ENCODE measurements at regions not wholly inside any gene's neighbourhood (a gene's known extent, or its start where the extent isn't known, plus 50 kb on each side); places are given as distances from the start of the nearest gene placed in this dataset.

DNA sequence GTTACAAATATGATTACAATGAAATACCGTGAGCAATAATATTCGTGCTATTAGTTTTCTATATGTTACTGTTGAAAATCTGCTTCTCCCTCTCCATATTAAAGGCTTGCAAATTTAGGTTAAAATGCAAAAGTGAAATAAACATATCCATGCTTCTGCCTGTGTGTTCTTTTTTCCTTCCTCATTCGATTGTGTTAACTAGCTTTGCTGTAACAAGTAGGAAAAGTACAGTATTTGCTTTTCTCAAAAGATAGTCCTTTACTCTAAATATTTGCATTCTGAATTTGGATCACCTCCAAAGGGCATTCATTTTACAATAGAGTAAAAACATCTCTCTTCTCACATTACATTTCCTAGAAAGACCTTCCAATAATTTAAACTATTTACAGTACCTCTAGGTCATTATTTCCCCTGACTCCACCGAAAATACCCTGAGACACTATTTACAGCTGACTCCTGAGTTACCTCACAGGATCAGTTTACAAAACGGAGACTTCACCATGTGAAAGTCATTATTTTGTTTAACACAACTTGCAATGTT is 835.0 kb upstream of the FANCL start (continued):
- TF ChIP-seq, protein P1, sequence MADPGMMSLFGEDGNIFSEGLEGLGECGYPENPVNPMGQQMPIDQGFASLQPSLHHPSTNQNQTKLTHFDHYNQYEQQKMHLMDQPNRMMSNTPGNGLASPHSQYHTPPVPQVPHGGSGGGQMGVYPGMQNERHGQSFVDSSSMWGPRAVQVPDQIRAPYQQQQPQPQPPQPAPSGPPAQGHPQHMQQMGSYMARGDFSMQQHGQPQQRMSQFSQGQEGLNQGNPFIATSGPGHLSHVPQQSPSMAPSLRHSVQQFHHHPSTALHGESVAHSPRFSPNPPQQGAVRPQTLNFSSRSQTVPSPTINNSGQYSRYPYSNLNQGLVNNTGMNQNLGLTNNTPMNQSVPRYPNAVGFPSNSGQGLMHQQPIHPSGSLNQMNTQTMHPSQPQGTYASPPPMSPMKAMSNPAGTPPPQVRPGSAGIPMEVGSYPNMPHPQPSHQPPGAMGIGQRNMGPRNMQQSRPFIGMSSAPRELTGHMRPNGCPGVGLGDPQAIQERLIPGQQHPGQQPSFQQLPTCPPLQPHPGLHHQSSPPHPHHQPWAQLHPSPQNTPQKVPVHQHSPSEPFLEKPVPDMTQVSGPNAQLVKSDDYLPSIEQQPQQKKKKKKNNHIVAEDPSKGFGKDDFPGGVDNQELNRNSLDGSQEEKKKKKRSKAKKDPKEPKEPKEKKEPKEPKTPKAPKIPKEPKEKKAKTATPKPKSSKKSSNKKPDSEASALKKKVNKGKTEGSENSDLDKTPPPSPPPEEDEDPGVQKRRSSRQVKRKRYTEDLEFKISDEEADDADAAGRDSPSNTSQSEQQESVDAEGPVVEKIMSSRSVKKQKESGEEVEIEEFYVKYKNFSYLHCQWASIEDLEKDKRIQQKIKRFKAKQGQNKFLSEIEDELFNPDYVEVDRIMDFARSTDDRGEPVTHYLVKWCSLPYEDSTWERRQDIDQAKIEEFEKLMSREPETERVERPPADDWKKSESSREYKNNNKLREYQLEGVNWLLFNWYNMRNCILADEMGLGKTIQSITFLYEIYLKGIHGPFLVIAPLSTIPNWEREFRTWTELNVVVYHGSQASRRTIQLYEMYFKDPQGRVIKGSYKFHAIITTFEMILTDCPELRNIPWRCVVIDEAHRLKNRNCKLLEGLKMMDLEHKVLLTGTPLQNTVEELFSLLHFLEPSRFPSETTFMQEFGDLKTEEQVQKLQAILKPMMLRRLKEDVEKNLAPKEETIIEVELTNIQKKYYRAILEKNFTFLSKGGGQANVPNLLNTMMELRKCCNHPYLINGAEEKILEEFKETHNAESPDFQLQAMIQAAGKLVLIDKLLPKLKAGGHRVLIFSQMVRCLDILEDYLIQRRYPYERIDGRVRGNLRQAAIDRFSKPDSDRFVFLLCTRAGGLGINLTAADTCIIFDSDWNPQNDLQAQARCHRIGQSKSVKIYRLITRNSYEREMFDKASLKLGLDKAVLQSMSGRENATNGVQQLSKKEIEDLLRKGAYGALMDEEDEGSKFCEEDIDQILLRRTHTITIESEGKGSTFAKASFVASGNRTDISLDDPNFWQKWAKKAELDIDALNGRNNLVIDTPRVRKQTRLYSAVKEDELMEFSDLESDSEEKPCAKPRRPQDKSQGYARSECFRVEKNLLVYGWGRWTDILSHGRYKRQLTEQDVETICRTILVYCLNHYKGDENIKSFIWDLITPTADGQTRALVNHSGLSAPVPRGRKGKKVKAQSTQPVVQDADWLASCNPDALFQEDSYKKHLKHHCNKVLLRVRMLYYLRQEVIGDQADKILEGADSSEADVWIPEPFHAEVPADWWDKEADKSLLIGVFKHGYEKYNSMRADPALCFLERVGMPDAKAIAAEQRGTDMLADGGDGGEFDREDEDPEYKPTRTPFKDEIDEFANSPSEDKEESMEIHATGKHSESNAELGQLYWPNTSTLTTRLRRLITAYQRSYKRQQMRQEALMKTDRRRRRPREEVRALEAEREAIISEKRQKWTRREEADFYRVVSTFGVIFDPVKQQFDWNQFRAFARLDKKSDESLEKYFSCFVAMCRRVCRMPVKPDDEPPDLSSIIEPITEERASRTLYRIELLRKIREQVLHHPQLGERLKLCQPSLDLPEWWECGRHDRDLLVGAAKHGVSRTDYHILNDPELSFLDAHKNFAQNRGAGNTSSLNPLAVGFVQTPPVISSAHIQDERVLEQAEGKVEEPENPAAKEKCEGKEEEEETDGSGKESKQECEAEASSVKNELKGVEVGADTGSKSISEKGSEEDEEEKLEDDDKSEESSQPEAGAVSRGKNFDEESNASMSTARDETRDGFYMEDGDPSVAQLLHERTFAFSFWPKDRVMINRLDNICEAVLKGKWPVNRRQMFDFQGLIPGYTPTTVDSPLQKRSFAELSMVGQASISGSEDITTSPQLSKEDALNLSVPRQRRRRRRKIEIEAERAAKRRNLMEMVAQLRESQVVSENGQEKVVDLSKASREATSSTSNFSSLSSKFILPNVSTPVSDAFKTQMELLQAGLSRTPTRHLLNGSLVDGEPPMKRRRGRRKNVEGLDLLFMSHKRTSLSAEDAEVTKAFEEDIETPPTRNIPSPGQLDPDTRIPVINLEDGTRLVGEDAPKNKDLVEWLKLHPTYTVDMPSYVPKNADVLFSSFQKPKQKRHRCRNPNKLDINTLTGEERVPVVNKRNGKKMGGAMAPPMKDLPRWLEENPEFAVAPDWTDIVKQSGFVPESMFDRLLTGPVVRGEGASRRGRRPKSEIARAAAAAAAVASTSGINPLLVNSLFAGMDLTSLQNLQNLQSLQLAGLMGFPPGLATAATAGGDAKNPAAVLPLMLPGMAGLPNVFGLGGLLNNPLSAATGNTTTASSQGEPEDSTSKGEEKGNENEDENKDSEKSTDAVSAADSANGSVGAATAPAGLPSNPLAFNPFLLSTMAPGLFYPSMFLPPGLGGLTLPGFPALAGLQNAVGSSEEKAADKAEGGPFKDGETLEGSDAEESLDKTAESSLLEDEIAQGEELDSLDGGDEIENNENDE (IDR thresholded peaks at IDR 0.05; ENCODE audit: insufficient replicate concordance, low read length): no peak
- TF ChIP-seq SP1 (IDR thresholded peaks at IDR 0.05; ENCODE audit: low read depth, low read length) (no peak), MAFK (IDR thresholded peaks at IDR 0.05; ENCODE audit: low read depth, low read length) (no peak), SIX5 (IDR thresholded peaks at IDR 0.05; ENCODE audit: low read depth, low read length) (no peak), KDM1A (IDR thresholded peaks at IDR 0.05; ENCODE audit: borderline replicate concordance, low read length) (no peak), NANOG (IDR thresholded peaks at IDR 0.05; ENCODE audit: insufficient read depth, low read depth, low read length, poor library complexity, severe bottlenecking) (no peak)
